GM12878 (cell line): ENCODE measurements at regions not wholly inside any gene's neighbourhood (a gene's known extent, or its start where the extent isn't known, plus 50 kb on each side); places are given as distances from the start of the nearest gene placed in this dataset.

ENCODE experiments used
- ATAC-seq: fragments of 200-7000 bp; cut with Tn5 transposase; 3 replicates; pipeline ENCODE4 v1.9.1; 2020; ENCODE audit warnings: mild to moderate bottlenecking, moderate library complexity
- BruUV-seq: library from RNA; stranded (reverse); fragments of 400-500 nt; replicated peaks from 2 replicates; lab custom pipeline; 2021; lab: Mats Ljungman, UMichigan
- CTCF ChIA-PET: fragments of 300-600 bp; sonication (Branson Sonifier 250); formaldehyde crosslinking; extraction: SDS; loops from one replicate; lab custom pipeline; 2021; ENCODE audit warnings: inconsistent platforms; lab: Yijun Ruan, JAX
- POLR2A ChIA-PET: fragments of 350-600 bp; formaldehyde crosslinking; extraction: SDS; loops from one replicate; lab custom pipeline; 2021; ENCODE audit warnings: inconsistent platforms; lab: Charles Lee
- RAD21 ChIA-PET: fragments of 300-600 bp; sonication (Branson Sonifier 250); formaldehyde crosslinking; loops from one replicate; lab custom pipeline; 2023; ENCODE audit warnings: antibody characterized with exemption; ENCODE audit not compliant: unreplicated experiment; lab: Charles Lee
- SMC1A ChIA-PET: fragments of 300-600 bp; sonication (Branson Sonifier 250); formaldehyde crosslinking; loops from one replicate; lab custom pipeline; 2023; ENCODE audit not compliant: unreplicated experiment, uncharacterized antibody; lab: Charles Lee
- DNase-seq: peaks from one replicate; pipeline ENCODE4 v3.0.0-alpha.2; 2011; ENCODE audit warnings: low read depth, low spot score
- FAIRE-seq: peaks from 3 replicates; lab custom pipeline; 2011; peaks lifted over from hg19 to GRCh38; lab: Jason Lieb, UNC
- H2AFZ ChIP-seq: 2 replicates; pipeline ENCODE4 v1.6.0; 2011; ENCODE audit warnings: low read depth, low read length, control low read depth; ENCODE audit not compliant: control insufficient read depth
- H3K27ac ChIP-seq: 2 replicates; pipeline ENCODE4 v1.5.1; 2011; ENCODE audit warnings: control low read depth; ENCODE audit not compliant: control insufficient read depth, insufficient read depth
- H3K27me3 ChIP-seq, 2 experiments: replicated peaks in 1 of 2; 2 replicates each; pipeline versions ENCODE4 v1.6.0 to v1.6.1; 2011; ENCODE audit warnings: low read length in 1 of 2; ENCODE audit not compliant: control insufficient read depth in 2 of 2, insufficient read depth in 2 of 2
- H3K36me3 ChIP-seq, 2 experiments: 2 replicates each; pipeline ENCODE4 v1.5.1; 2011; ENCODE audit warnings: low read length in 1 of 2; ENCODE audit not compliant: control insufficient read depth in 2 of 2, insufficient read depth in 2 of 2
- H3K4me1 ChIP-seq: 2 replicates; pipeline ENCODE4 v1.6.1; 2011; ENCODE audit warnings: mild to moderate bottlenecking, low read length, moderate library complexity, mixed read lengths; ENCODE audit not compliant: control insufficient read depth, insufficient read depth
- H3K4me2 ChIP-seq: 2 replicates; pipeline ENCODE4 v1.6.0; 2011; ENCODE audit warnings: control low read depth; ENCODE audit not compliant: control insufficient read depth, insufficient read depth
- H3K4me3 ChIP-seq: fragments of 200-600 bp; sonication (generic); 2 replicates; pipeline ENCODE4 v1.5.1; 2016
- H3K79me2 ChIP-seq: 2 replicates; pipeline ENCODE4 v1.6.0; 2011; ENCODE audit warnings: low read length; ENCODE audit not compliant: control insufficient read depth, insufficient read depth
- H3K9ac ChIP-seq: 2 replicates; pipeline ENCODE4 v1.8.0; 2011; ENCODE audit warnings: low read length, control low read depth, mixed read lengths; ENCODE audit not compliant: control insufficient read depth, insufficient read depth
- H3K9me3 ChIP-seq: replicated peaks from 3 replicates; pipeline ENCODE4 v1.5.1; 2011; ENCODE audit warnings: mild to moderate bottlenecking, low read length; ENCODE audit not compliant: control insufficient read depth, insufficient read depth
- H4K20me1 ChIP-seq: 2 replicates; pipeline ENCODE4 v1.6.0; 2011; ENCODE audit not compliant: control insufficient read depth, insufficient read depth
- EED ChIP-seq: sonication (generic); IDR thresholded peaks from 2 replicates; pipeline ENCODE4 v1.6.1; 2016; ENCODE audit warnings: antibody characterized with exemption, low read depth
- GATAD2B ChIP-seq: fragments of 450-650 bp; conservative IDR thresholded peaks from 2 replicates; pipeline ENCODE4 v1.6.1; 2017; ENCODE audit warnings: low read depth, mild to moderate bottlenecking, moderate library complexity
- KDM1A ChIP-seq: fragments of 200-600 bp; sonication (generic); IDR thresholded peaks from 2 replicates; pipeline ENCODE4 v1.6.1; 2016; ENCODE audit warnings: borderline replicate concordance
- NBN ChIP-seq: fragments of 450-650 bp; IDR thresholded peaks from 2 replicates; pipeline ENCODE4 v1.6.1; 2016
- NR2C1 ChIP-seq: fragments of 450-650 bp; IDR thresholded peaks from 2 replicates; pipeline ENCODE4 v1.6.1; 2017; ENCODE audit warnings: antibody characterized with exemption, mild to moderate bottlenecking, moderate library complexity
- TARDBP ChIP-seq: IDR thresholded peaks from 2 replicates; pipeline ENCODE4 v1.6.1; 2016; ENCODE audit warnings: borderline replicate concordance
- TCF12 ChIP-seq: IDR thresholded peaks from 2 replicates; pipeline ENCODE4 v1.6.1; 2011; ENCODE audit warnings: low read depth, mild to moderate bottlenecking, low read length
- WGBS: methylation state at CpG from one replicate; pipeline ENCODE4 v1.1.6; 2016; ENCODE audit warnings: low lambda C conversion rate; ENCODE audit not compliant: insufficient replicate concordance, insufficient coverage; ENCODE audit errors: missing lambda C conversion rate; 5-methylcytosine and 5-hydroxymethylcytosine counted together
- in situ Hi-C: fragments of 300-500 bp; cut with MboI; formaldehyde crosslinking; loops from 9 replicates; pipeline ENCODE4 v1.14.3; 2018; ENCODE audit warnings: mixed read lengths
- intact Hi-C: fragments of 100-400 bp; cut with micrococcal nuclease; formaldehyde crosslinking; loops from one replicate; pipeline ENCODE4 v1.14.2; 2022; ENCODE audit not compliant: unreplicated experiment

GRCh38 chr13:50390503-50391248 is 375.4 kb downstream of the KCNRG start:
- H3K4me1 ChIP-seq: no peaks in the 10 kb centered on the region
- WGBS: 33% methylated on average over 3 of the region's 3 CpGs
- intact Hi-C loops: no loop called here

GRCh38 chr13:50392977-50393376 is 377.7 kb downstream of the KCNRG start:
- BruUV-seq: no TSS peak
- ChIA-PET SMC1A (no interaction called here), RAD21 (no interaction called here), CTCF (no interaction called here), POLR2A (no interaction called here)
- Histone ChIP-seq H3K79me2 (no peaks in the 10 kb centered on the region), H3K36me3 (no peaks in the 10 kb centered on the region), H3K4me3 (no peak overlapping the region), H3K4me2 (no peak overlapping the region), H2AFZ (no peak overlapping the region), H3K4me1 (no peaks in the 10 kb centered on the region), H3K9me3 (no peaks in the 10 kb centered on the region; the same call in 2 of the 3 replicates), H3K9ac (no peak overlapping the region), H3K27me3 (peaks cover 2% of the 10 kb centered on the region in 2 experiments; a peak in 1 of 4 replicates), H3K27ac (no peak overlapping the region), H4K20me1 (no peaks in the 10 kb centered on the region)
- no peak for ATAC-seq
- no peak for DNase-seq
- no peak for FAIRE-seq
- in situ Hi-C loops: no loop called here
- intact Hi-C loops: no loop called here
- 0% methylated on average over 1 of the region's 1 CpG for WGBS
- TF ChIP-seq NR2C1 (no peak), KDM1A (no peak)

More at GRCh38 chr13:50390503-50391248, 375.4 kb downstream of the KCNRG start:
- CTCF ChIA-PET: no interaction called here
- no peak overlapping the region for H3K27ac ChIP-seq
- H3K79me2 ChIP-seq: no peaks in the 10 kb centered on the region
- H2AFZ ChIP-seq: no peak overlapping the region
- POLR2A ChIA-PET: no interaction called here
- TF ChIP-seq NBN (no peak), TARDBP (no peak), EED (no peak), TCF12 (no peak), GATAD2B (no peak)
- H3K4me3 ChIP-seq: no peak overlapping the region
- H3K36me3 ChIP-seq: no peaks in the 10 kb centered on the region
- DNase-seq: no peak
- FAIRE-seq: no peak
- no peaks in the 10 kb centered on the region for H4K20me1 ChIP-seq
- peaks cover 2% of the 10 kb centered on the region in 2 experiments; a peak in 2 of 4 replicates for H3K27me3 ChIP-seq
- no peak overlapping the region for H3K4me2 ChIP-seq
- no peaks in the 10 kb centered on the region for H3K9me3 ChIP-seq
- no peak overlapping the region for H3K9ac ChIP-seq
- in situ Hi-C loops: no loop called here
- ATAC-seq: no peak
- BruUV-seq: no TSS peak
- RAD21 ChIA-PET: no interaction called here
- SMC1A ChIA-PET: no interaction called here
